ENCODE measurements at regions not wholly inside any gene's neighbourhood (a gene's known extent, or its start where the extent isn't known, plus 50 kb on each side); places are given as distances from the start of the nearest gene placed in this dataset.

GRCh38 chr7:94179466-94179865 is 175.3 kb upstream of the BET1 start:
- no peak for TF ChIP-seq GABPA (IDR thresholded peaks at IDR 0.05; ENCODE audit: low read depth)
- no peak for TF ChIP-seq POLR2AphosphoS5 (IDR thresholded peaks at IDR 0.05; ENCODE audit: low read depth, low read length)
- no peak for TF ChIP-seq CTCF (IDR thresholded peaks at IDR 0.05)
- no peak for TF ChIP-seq TAF1 (IDR thresholded peaks at IDR 0.05; ENCODE audit: borderline replicate concordance, low read depth, low read length)
- no peak for TF ChIP-seq SMC3 (IDR thresholded peaks at IDR 0.05; ENCODE audit: low read depth, low read length)
- no peak for TF ChIP-seq FOXM1 (IDR thresholded peaks at IDR 0.05; ENCODE audit: low read depth)
- no peak for TF ChIP-seq ZBTB33 (IDR thresholded peaks at IDR 0.05; ENCODE audit: borderline replicate concordance, low read depth)

Measured in SK-N-SH (cell line).